ENCODE measurements at regions not wholly inside any gene's neighbourhood (a gene's known extent, or its start where the extent isn't known, plus 50 kb on each side); places are given as distances from the start of the nearest gene placed in this dataset.

DNA sequence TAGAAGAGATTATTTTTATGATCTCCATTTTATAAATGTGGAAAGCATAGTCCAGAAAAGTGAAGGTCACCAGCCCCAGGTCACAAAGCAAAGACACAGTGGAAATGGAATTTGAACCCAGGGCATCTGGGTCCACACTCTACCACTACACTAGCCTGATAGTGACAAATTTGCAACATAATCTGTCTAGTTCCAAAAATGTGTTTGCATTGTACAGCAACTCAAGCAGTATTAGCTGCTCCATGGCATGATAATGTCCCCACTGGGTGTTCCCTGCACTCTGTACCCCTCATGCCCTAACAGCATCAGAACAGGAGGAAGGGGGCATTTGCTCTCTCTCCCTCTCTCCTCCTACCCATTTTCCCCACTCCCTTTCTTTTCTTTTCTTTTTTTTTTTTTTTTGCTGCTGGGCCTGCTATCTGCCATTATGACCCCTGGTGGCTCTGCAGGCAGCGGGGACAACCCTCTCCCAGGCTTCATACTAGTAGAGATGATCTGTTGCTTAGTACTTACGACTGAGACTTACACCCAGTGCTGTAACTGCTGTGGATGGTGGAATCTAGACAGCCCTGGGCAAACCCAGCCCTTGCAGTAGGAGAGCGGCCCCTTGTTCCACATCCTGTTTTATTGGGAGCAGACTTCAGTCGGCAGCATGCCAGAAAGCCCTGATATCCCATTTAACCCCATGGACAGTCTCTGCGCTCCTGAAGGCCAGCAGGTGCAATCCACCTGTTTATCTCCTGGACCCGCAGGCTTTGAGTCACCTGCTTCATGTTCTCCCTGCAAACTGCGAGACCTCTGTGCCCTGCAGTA is 306.3 kb downstream of the SOX9 start:
- Mint-ChIP-seq H3K4me1 (peaks cover 0 to 17% (median 0%) of the 10 kb centered on the region in 3 donors), H3K4me3 (no peak overlapping the region), H3K27ac (no peak overlapping the region), H3K36me3 (no peaks in the 10 kb centered on the region), H3K27me3 (no peaks in the 10 kb centered on the region), H3K9me3 (no peaks in the 10 kb centered on the region)
- Histone ChIP-seq H3K9me3 (no peaks in the 10 kb centered on the region), H3K36me3 (ENCODE audit: control insufficient read depth in 2 of 2, extremely low read depth in 1 of 2, insufficient read depth in 1 of 2, low read length in 1 of 2) (no peaks in the 10 kb centered on the region), H3K27me3 (replicated peaks in 1 of 2; ENCODE audit: control insufficient read depth in 2 of 2, extremely low read depth in 1 of 2, insufficient read depth in 2 of 2, low read length in 1 of 2) (peaks cover 0 to 24% of the 10 kb centered on the region in 2 experiments), H3K4me1 (ENCODE audit: control insufficient read depth in 1 of 2, extremely low read depth in 1 of 2, insufficient read depth in 2 of 2, low read length in 2 of 2) (peaks cover 0 to 5% of the 10 kb centered on the region in 2 experiments), H3K4me3 (ENCODE audit: control insufficient read depth in 1 of 2, extremely low read depth in 1 of 2, low read length in 1 of 2) (no peak overlapping the region), H3K27ac (ENCODE audit: low read length) (no peak overlapping the region)
- no peak for ATAC-seq (replicated peaks in 1 of 4)
- DNase-seq = no peak
- ChIA-PET CTCF (no interaction called here), POLR2A (no interaction called here)
- 78% methylated on average over 3 of the region's 7 CpGs for WGBS (ENCODE audit: insufficient coverage)

DNA sequence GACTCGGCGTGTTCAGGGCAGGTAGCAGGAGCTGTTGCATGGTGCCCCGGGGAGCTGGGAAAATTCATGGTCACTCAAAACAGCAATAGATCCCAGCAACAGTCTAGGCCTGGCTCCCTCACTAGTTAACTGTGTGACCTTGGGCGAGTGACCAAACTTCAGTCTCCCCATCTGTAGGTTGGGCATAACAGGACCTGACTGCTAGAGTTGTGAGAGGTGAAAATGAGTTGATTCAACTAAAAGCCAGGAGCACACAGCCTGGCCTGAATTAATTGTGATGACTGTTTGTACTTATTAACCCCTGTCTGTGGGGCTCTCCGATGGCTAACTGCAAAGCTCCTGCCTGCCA is 306.9 kb downstream of the SOX9 start:
- ChIA-PET POLR2A (no interaction called here), CTCF (no interaction called here)
- no peak overlapping the region for H3K4me3 Mint-ChIP-seq
- no peak overlapping the region for H3K27ac ChIP-seq (ENCODE audit: low read length)
- H3K4me1 Mint-ChIP-seq = peaks cover 0 to 15% (median 0%) of the 10 kb centered on the region in 3 donors
- H3K27me3 Mint-ChIP-seq = peaks cover 0 to 1% of the 10 kb centered on the region in 2 donors
- H3K9me3 ChIP-seq = no peaks in the 10 kb centered on the region
- peaks cover 0 to 22% of the 10 kb centered on the region in 2 experiments for H3K27me3 ChIP-seq (replicated peaks in 1 of 2; ENCODE audit: control insufficient read depth in 2 of 2, extremely low read depth in 1 of 2, insufficient read depth in 2 of 2, low read length in 1 of 2)
- DNase-seq (no peak), ATAC-seq (replicated peaks in 1 of 4) (no peak)
- no peaks in the 10 kb centered on the region for H3K36me3 ChIP-seq (ENCODE audit: control insufficient read depth in 2 of 2, extremely low read depth in 1 of 2, insufficient read depth in 1 of 2, low read length in 1 of 2)
- no peak overlapping the region for H3K4me3 ChIP-seq (ENCODE audit: control insufficient read depth in 1 of 2, extremely low read depth in 1 of 2, low read length in 1 of 2)
- peaks cover 0 to 3% of the 10 kb centered on the region in 2 experiments for H3K4me1 ChIP-seq (ENCODE audit: control insufficient read depth in 1 of 2, extremely low read depth in 1 of 2, insufficient read depth in 2 of 2, low read length in 2 of 2)
- no peaks in the 10 kb centered on the region for H3K36me3 Mint-ChIP-seq
- H3K27ac Mint-ChIP-seq = no peak overlapping the region
- 93% methylated on average over 4 of the region's 5 CpGs for WGBS (ENCODE audit: insufficient coverage)
- no peaks in the 10 kb centered on the region for H3K9me3 Mint-ChIP-seq

DNA sequence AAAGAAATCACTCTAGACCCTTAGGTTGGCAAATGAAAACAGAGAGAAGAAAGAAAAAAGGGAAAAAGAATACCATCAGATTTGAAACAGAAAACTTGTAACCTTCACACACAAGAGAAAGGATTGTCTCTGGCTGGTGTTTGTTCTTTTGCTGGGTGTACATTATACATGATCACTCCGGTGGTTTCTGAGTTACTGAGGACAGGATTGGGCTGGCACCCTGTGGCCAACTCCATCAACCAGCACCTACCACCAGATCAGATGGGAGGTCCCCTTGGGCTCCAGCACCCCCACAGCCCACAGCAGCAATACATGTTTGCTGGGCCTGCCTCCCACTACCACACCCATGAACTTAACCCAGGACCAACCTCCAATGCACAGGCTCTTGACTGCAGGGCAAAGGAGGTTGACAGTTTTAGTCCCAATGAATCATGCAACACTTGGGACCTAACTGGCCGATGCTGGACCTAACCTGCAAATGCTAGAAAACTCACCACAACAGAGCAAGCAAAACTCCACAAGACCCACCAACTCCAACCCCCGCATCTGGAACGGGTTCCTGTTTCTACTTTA is 308.3 kb downstream of the SOX9 start:
- ChIA-PET POLR2A (no interaction called here), CTCF (no interaction called here)
- H3K27ac Mint-ChIP-seq = no peak overlapping the region
- Histone ChIP-seq H3K4me3 (ENCODE audit: control insufficient read depth in 1 of 2, extremely low read depth in 1 of 2, low read length in 1 of 2) (no peak overlapping the region), H3K9me3 (no peaks in the 10 kb centered on the region), H3K4me1 (ENCODE audit: control insufficient read depth in 1 of 2, extremely low read depth in 1 of 2, insufficient read depth in 2 of 2, low read length in 2 of 2) (no peaks in the 10 kb centered on the region), H3K27ac (ENCODE audit: low read length) (no peak overlapping the region), H3K27me3 (replicated peaks in 1 of 2; ENCODE audit: control insufficient read depth in 2 of 2, extremely low read depth in 1 of 2, insufficient read depth in 2 of 2, low read length in 1 of 2) (peaks cover 0 to 15% of the 10 kb centered on the region in 2 experiments), H3K36me3 (ENCODE audit: control insufficient read depth in 2 of 2, extremely low read depth in 1 of 2, insufficient read depth in 1 of 2, low read length in 1 of 2) (no peaks in the 10 kb centered on the region)
- no peaks in the 10 kb centered on the region for H3K36me3 Mint-ChIP-seq
- ATAC-seq (replicated peaks in 1 of 4) (no peak), DNase-seq (no peak)
- H3K27me3 Mint-ChIP-seq = peaks cover 0 to 1% of the 10 kb centered on the region in 2 donors
- no peak overlapping the region for H3K4me3 Mint-ChIP-seq
- peaks cover 0 to 7% (median 0%) of the 10 kb centered on the region in 3 donors for H3K4me1 Mint-ChIP-seq
- no peaks in the 10 kb centered on the region for H3K9me3 Mint-ChIP-seq
- WGBS (ENCODE audit: insufficient coverage) = 78% methylated on average over 1 of the region's 4 CpGs

DNA sequence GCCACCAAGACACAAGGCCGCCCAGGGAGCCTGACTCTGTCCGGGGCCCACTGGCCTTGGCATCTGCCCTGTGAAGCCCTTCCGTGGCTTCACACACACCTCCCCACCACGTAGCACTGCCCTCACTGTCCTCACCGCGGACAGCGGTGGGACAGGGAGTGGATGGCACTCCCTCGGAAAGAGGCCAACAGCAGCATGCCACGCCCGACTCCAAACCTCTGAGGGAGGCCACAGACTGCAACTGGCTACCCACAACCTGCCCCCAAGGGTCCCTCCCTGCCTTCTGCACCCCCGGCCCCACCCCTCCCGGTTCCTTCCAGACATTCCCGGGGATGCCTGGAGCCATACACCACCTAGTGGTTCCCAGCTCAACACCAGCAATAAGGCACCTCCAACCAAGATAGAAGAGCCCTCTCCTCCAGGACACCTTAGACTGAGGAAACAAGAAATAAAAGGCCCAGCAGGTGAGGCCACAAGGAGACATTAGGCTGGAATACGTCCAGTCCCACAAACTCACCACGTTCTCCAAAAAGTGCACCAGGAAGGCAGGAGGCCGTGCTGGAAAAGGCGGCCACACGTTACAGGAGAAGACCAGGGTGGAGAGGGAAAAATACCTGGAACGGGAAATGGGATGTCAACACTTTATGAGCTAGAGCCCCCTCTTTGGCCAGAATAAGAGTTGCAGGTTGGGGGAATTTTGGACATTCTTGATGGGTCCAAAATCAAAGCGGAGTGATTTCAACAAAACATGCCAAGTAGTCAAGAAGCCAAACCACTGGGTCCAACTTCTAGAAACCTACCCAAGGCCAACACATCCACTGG is 310.0 kb downstream of the SOX9 start:
- H3K9me3 ChIP-seq = no peaks in the 10 kb centered on the region
- no peaks in the 10 kb centered on the region for H3K9me3 Mint-ChIP-seq
- H3K27ac ChIP-seq (ENCODE audit: low read length) = no peak overlapping the region
- H3K4me3 ChIP-seq (ENCODE audit: control insufficient read depth in 1 of 2, extremely low read depth in 1 of 2, low read length in 1 of 2) = no peak overlapping the region
- WGBS (ENCODE audit: insufficient coverage) = 78% methylated on average over 15 of the region's 20 CpGs
- peak in 1 of 4 experiments; percentile 17 for ATAC-seq (replicated peaks in 1 of 4)
- no peaks in the 10 kb centered on the region for H3K36me3 ChIP-seq (ENCODE audit: control insufficient read depth in 2 of 2, extremely low read depth in 1 of 2, insufficient read depth in 1 of 2, low read length in 1 of 2)
- ChIA-PET CTCF (no interaction called here), POLR2A (no interaction called here)
- H3K27me3 Mint-ChIP-seq = peaks cover 0 to 1% of the 10 kb centered on the region in 2 donors
- no peaks in the 10 kb centered on the region for H3K4me1 ChIP-seq (ENCODE audit: control insufficient read depth in 1 of 2, extremely low read depth in 1 of 2, insufficient read depth in 2 of 2, low read length in 2 of 2)
- no peak overlapping the region for H3K4me3 Mint-ChIP-seq
- no peaks in the 10 kb centered on the region for H3K36me3 Mint-ChIP-seq
- no peaks in the 10 kb centered on the region for H3K4me1 Mint-ChIP-seq
- peaks cover 0 to 15% of the 10 kb centered on the region in 2 experiments for H3K27me3 ChIP-seq (replicated peaks in 1 of 2; ENCODE audit: control insufficient read depth in 2 of 2, extremely low read depth in 1 of 2, insufficient read depth in 2 of 2, low read length in 1 of 2)
- no peak for DNase-seq
- no peak overlapping the region for H3K27ac Mint-ChIP-seq

DNA sequence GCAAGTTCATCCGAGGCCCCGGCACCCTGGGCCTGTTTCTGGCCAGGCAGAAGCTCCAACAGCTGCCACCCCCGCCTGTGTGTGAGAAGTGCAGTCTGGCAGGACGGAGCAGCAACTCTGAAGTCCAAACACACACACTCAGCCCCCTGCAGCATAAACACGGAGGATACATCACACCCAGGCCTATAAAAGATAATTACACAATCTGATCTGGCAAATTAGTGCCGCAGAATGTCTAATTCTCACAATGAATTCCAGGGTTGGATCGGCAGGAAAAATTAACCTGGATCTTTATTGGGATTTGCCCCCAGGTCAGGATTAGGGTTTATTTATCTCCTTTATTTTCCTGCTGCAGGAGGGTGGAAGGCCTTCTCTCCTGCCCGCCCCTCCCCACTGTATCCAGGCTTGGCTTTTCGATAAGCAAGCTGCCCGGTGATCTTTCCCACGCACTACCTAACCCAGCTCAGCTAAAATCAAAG is 311.4 kb downstream of the SOX9 start:
- peaks cover 0 to 1% of the 10 kb centered on the region in 2 donors for H3K27me3 Mint-ChIP-seq

DNA sequence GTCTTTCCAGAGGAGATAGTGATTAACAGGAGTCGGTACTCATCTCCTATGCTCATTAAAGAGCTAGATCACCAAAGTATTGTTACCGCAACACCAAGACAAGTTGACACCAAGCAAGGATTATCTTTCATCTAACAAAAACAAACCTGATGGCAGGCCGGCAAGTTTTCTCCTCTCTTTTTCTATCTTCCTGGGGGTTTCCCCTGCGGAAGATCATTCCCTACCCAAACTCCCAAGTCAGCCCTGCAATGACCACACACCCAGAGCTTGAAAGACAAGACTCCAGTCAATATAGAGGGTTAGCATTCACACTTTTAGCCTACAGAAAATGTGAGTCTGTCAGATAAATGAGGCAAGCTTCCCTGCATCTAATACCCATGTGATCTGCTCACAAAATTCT is 312.1 kb downstream of the SOX9 start:
- H3K9me3 Mint-ChIP-seq = no peaks in the 10 kb centered on the region
- 20% methylated on average over 1 of the region's 4 CpGs for WGBS (ENCODE audit: insufficient coverage)

More for the DNA sequence above, 311.4 kb downstream of the SOX9 start:
- H3K9me3 Mint-ChIP-seq = no peaks in the 10 kb centered on the region
- no peak overlapping the region for H3K4me3 Mint-ChIP-seq
- H3K4me1 ChIP-seq (ENCODE audit: control insufficient read depth in 1 of 2, extremely low read depth in 1 of 2, insufficient read depth in 2 of 2, low read length in 2 of 2) = no peaks in the 10 kb centered on the region
- WGBS (ENCODE audit: insufficient coverage) = no CpG with 5 or more reads among the region's 11 CpGs
- H3K4me3 ChIP-seq (ENCODE audit: control insufficient read depth in 1 of 2, extremely low read depth in 1 of 2, low read length in 1 of 2) = no peak overlapping the region
- H3K27ac Mint-ChIP-seq = no peak overlapping the region
- H3K27me3 ChIP-seq (replicated peaks in 1 of 2; ENCODE audit: control insufficient read depth in 2 of 2, extremely low read depth in 1 of 2, insufficient read depth in 2 of 2, low read length in 1 of 2) = peaks cover 0 to 15% of the 10 kb centered on the region in 2 experiments
- no peaks in the 10 kb centered on the region for H3K9me3 ChIP-seq
- no peak overlapping the region for H3K27ac ChIP-seq (ENCODE audit: low read length)
- ChIA-PET CTCF (no interaction called here), POLR2A (no interaction called here)
- no peaks in the 10 kb centered on the region for H3K36me3 ChIP-seq (ENCODE audit: control insufficient read depth in 2 of 2, extremely low read depth in 1 of 2, insufficient read depth in 1 of 2, low read length in 1 of 2)
- DNase-seq (no peak), ATAC-seq (replicated peaks in 1 of 4) (no peak)
- no peaks in the 10 kb centered on the region for H3K36me3 Mint-ChIP-seq
- H3K4me1 Mint-ChIP-seq = no peaks in the 10 kb centered on the region

More for the DNA sequence above, 312.1 kb downstream of the SOX9 start:
- no peak for ATAC-seq (replicated peaks in 1 of 4)
- no peak overlapping the region for H3K4me3 ChIP-seq (ENCODE audit: control insufficient read depth in 1 of 2, extremely low read depth in 1 of 2, low read length in 1 of 2)
- peaks cover 0 to 11% of the 10 kb centered on the region in 2 experiments for H3K27me3 ChIP-seq (replicated peaks in 1 of 2; ENCODE audit: control insufficient read depth in 2 of 2, extremely low read depth in 1 of 2, insufficient read depth in 2 of 2, low read length in 1 of 2)
- H3K36me3 Mint-ChIP-seq = no peaks in the 10 kb centered on the region
- H3K4me3 Mint-ChIP-seq = no peak overlapping the region
- POLR2A ChIA-PET = no interaction called here
- H3K4me1 Mint-ChIP-seq = no peaks in the 10 kb centered on the region
- H3K27me3 Mint-ChIP-seq = peaks cover 0 to 1% of the 10 kb centered on the region in 2 donors
- H3K27ac ChIP-seq (ENCODE audit: low read length) = no peak overlapping the region
- H3K27ac Mint-ChIP-seq = no peak overlapping the region
- CTCF ChIA-PET = no interaction called here
- no peaks in the 10 kb centered on the region for H3K36me3 ChIP-seq (ENCODE audit: control insufficient read depth in 2 of 2, extremely low read depth in 1 of 2, insufficient read depth in 1 of 2, low read length in 1 of 2)
- no peaks in the 10 kb centered on the region for H3K9me3 ChIP-seq
- DNase-seq = no peak
- H3K4me1 ChIP-seq (ENCODE audit: control insufficient read depth in 1 of 2, extremely low read depth in 1 of 2, insufficient read depth in 2 of 2, low read length in 2 of 2) = no peaks in the 10 kb centered on the region
